ES-I3 (cell line): ENCODE measurements at regions not wholly inside any gene's neighbourhood (a gene's known extent, or its start where the extent isn't known, plus 50 kb on each side); places are given as distances from the start of the nearest gene placed in this dataset.

ENCODE experiments used
- H3K36me3 ChIP-seq: 2 replicates; pipeline ENCODE4 v1.6.1; 2013; ENCODE audit warnings: mild to moderate bottlenecking, low read length, control low read depth, moderate library complexity; ENCODE audit not compliant: insufficient read depth
- H3K4me1 ChIP-seq: 2 replicates; pipeline ENCODE4 v1.6.1; 2013; ENCODE audit warnings: mild to moderate bottlenecking, control low read depth, low read length; ENCODE audit not compliant: insufficient read depth
- H3K9ac ChIP-seq: 2 replicates; pipeline ENCODE4 v1.6.1; 2013; ENCODE audit warnings: low read depth, mild to moderate bottlenecking, low read length, moderate library complexity
- H3K9me3 ChIP-seq: 2 replicates; pipeline ENCODE4 v1.6.1; 2013; ENCODE audit warnings: mild to moderate bottlenecking, low read length, moderate library complexity; ENCODE audit not compliant: control insufficient read depth, insufficient read depth

- Histone ChIP-seq H3K9ac (no peak overlapping the region), H3K9me3 (no peaks in the 10 kb centered on the region)
Measured at GRCh38 chr2:196479350-196479749, 160.2 kb upstream of the CCDC150 start.

GRCh38 chr2:196480653-196481323, 158.7 kb upstream of the CCDC150 start:
- no peaks in the 10 kb centered on the region for H3K4me1 ChIP-seq

More at GRCh38 chr2:196479350-196479749, 160.2 kb upstream of the CCDC150 start:
- Histone ChIP-seq H3K4me1 (no peaks in the 10 kb centered on the region), H3K36me3 (no peaks in the 10 kb centered on the region)

GRCh38 chr2:196481324-196481697, 158.2 kb upstream of the CCDC150 start:
- Histone ChIP-seq H3K36me3 (no peaks in the 10 kb centered on the region), H3K4me1 (peaks cover 3% of the 10 kb centered on the region; the same call in 1 of the 2 replicates), H3K9me3 (no peaks in the 10 kb centered on the region), H3K9ac (no peak overlapping the region)

More at GRCh38 chr2:196480653-196481323, 158.7 kb upstream of the CCDC150 start:
- no peaks in the 10 kb centered on the region for H3K36me3 ChIP-seq
- H3K9me3 ChIP-seq: no peaks in the 10 kb centered on the region
- no peak overlapping the region for H3K9ac ChIP-seq

GRCh38 chr2:196482119-196483065, 157.1 kb upstream of the CCDC150 start:
- Histone ChIP-seq H3K9me3 (no peaks in the 10 kb centered on the region), H3K9ac (no peak overlapping the region), H3K36me3 (no peaks in the 10 kb centered on the region), H3K4me1 (peaks cover 3% of the 10 kb centered on the region; the same call in 1 of the 2 replicates)

DNA sequence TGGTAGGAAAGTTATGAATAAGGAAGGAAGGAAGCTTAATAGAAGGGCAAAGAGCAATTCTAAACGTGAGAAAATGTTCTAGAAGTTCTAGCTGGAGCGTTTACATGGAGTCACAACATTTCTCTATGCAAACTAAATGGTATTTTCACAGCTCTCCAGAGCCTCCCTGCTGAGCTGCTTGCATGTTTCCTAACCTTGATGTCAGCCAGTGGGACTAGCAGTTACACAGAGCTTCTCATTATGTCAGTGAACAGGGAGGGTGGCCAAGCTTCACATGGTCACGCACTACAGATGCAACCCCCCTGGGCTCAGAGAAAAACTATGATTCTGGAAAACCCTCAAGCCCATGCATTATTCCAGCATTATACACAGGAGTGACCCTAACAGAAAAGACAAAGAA, 153.4 kb upstream of the CCDC150 start:
- H3K9me3 ChIP-seq: no peaks in the 10 kb centered on the region
- H3K9ac ChIP-seq: no peak overlapping the region
- peaks cover 3% of the 10 kb centered on the region; the same call in 1 of the 2 replicates for H3K4me1 ChIP-seq
- H3K36me3 ChIP-seq: no peaks in the 10 kb centered on the region

DNA sequence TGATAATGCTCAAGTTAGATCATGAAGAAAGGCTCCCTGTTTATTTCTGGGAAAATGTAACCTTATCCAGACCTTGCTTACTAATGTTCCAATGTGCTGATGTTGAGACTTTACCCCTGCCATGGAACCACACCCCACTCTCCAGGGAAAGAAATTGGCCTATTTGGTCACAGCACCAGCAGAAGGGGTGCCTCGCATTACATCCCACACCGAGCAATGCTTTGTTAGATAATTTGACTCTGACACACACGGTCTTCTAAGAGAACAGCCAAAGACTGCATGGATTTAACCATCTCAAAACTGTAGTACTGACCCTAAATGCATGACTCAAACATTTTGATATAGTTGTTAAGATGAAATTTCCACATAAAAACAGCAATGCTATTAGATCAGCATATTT, 152.1 kb upstream of the CCDC150 start:
- H3K9ac ChIP-seq: no peak overlapping the region

GRCh38 chr2:196489371-196489770, 150.1 kb upstream of the CCDC150 start:
- Histone ChIP-seq H3K4me1 (peaks cover 3% of the 10 kb centered on the region; the same call in 1 of the 2 replicates), H3K9ac (no peak overlapping the region), H3K9me3 (no peaks in the 10 kb centered on the region; the same call in 1 of the 2 replicates), H3K36me3 (no peaks in the 10 kb centered on the region)

More for the DNA sequence above, 152.1 kb upstream of the CCDC150 start:
- Histone ChIP-seq H3K9me3 (no peaks in the 10 kb centered on the region), H3K36me3 (no peaks in the 10 kb centered on the region), H3K4me1 (peaks cover 3% of the 10 kb centered on the region; the same call in 1 of the 2 replicates)

DNA sequence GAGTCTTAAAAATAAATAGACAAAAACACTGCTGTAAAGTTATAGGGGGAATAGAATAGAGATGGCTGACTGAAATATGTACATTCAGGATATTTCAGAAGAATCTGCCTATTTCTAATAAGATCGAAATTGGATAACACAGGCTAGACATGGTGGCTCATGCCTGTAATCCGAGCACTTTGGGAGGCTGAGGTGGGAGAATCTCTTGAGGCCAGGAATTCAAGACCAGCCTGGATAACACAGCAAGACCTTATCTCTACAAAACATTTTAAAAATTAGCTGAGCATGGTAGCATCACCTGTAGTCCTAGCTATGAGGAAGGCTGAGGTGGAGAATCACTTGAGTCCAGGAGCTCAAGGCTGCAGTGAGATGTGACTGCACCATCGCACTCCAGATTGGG, 146.6 kb upstream of the CCDC150 start:
- Histone ChIP-seq H3K9ac (no peak overlapping the region), H3K36me3 (no peaks in the 10 kb centered on the region), H3K4me1 (no peaks in the 10 kb centered on the region), H3K9me3 (no peaks in the 10 kb centered on the region; the same call in 1 of the 2 replicates)

DNA sequence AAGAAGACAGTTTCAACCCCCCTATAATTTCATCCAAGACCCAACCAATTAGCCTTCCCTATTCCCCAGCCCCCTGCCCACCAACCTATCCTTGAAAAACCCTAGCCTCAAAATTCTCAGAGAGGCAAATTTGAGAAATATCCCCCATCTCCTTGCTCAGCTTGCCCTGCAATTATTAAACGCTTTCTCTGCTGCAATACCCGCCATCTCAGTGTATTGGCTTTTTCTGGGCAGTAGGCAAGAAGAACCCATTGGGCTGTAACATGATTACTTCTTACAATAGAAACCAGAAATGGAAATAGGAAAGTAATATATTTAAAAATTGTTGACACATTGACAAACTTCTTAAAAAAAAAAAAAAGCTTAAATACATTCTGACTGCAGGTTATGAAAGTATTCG, 140.6 kb upstream of the CCDC150 start:
- H3K4me1 ChIP-seq: no peaks in the 10 kb centered on the region
- H3K36me3 ChIP-seq: no peaks in the 10 kb centered on the region
- H3K9me3 ChIP-seq: peaks cover 7% of the 10 kb centered on the region
- no peak overlapping the region for H3K9ac ChIP-seq

DNA sequence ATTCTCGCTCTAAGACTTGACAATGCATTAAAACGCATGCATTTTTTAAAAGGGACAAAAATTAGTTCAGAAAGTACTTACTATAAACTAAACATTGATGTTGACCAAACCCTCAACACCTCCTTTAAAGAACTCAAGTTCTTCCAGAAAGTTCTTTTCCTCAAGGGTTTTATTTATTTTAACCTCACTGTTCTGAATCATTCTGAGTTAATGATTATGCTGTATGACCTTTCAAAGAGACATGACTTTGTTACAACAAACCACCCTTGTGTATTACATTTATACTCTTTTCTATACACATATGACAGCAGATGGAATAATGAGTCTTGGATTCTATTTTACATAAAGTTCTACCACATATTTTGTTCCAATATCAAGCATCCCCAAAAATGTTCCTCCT, 139.8 kb upstream of the CCDC150 start:
- Histone ChIP-seq H3K9me3 (peaks cover 7% of the 10 kb centered on the region), H3K4me1 (no peaks in the 10 kb centered on the region), H3K36me3 (no peaks in the 10 kb centered on the region), H3K9ac (no peak overlapping the region)

DNA sequence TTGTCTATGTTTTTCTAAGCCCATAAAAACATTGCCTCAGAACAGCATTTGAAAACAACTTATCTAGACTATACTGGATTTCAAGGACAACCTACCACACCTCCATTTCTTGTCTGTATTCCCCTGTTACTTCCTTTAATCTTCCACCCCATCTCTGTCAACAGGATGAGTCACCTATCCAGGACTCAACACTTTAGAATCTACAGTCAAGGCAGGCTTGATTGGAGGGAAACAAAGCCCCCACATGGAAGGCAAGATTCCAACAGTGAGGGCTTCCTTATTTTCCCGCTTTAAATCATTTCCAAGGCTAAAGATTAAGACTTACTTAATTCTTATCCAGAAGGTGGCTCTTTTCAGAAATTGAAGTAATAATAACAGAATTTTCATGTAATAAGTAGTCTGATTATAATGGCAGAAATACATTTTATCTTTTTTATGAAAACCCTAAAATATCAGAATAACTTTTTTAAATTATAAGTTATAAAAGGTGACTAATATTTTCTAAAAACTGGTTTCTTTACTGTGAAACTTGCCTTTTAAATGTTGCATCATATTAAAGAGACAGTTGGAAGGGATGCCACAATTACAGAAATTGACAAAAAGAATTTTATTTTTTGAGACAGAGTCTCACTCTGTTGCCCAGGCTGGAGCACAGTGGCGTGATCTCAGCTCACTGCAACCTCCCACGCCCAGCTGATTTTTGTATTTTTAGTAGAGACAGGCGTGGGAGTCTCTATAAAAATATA, 138.7 kb upstream of the CCDC150 start:
- Histone ChIP-seq H3K9ac (no peak overlapping the region), H3K36me3 (no peaks in the 10 kb centered on the region), H3K4me1 (no peaks in the 10 kb centered on the region), H3K9me3 (peaks cover 7% of the 10 kb centered on the region)

DNA sequence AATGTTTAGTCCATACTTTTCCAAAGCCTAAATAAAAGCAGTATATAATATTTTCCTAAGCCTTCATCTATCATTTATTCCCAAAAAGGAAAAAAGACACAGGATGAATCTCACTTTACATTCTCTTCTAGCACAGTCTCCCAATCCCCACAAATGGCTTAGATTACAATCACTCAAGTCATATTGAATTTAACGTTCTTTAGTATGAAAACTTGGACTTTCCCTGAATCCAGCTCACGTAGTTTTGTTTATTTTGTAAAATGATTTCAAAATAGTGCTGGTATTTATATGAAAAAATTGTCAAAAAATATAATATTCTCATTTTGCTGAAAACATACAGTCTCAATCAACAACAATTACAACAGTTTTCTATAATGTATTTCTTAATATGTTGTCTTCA, 137.7 kb upstream of the CCDC150 start:
- no peaks in the 10 kb centered on the region for H3K36me3 ChIP-seq

DNA sequence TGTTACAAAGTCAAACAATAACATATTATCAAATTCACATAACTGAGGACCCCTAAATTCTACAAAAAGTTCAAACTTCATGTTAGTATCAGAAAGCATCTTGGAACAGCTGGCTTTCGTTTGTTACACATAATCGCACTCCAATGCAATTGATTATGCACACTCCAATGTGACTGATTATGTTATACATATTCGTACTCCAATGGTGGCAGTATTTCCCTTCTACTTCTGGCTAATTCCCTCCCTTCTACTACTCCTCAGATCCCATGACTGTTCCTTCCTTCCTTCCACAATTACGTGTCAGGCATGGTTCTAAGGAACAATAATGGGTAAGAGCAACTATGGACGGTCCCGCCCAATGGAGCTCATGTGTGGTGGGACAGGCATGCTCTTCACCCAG, 137.1 kb upstream of the CCDC150 start:
- H3K36me3 ChIP-seq: no peaks in the 10 kb centered on the region
- peaks cover 7% of the 10 kb centered on the region for H3K9me3 ChIP-seq
- no peak overlapping the region for H3K9ac ChIP-seq
- H3K4me1 ChIP-seq: no peaks in the 10 kb centered on the region

More for the DNA sequence above, 137.7 kb upstream of the CCDC150 start:
- Histone ChIP-seq H3K9me3 (peaks cover 7% of the 10 kb centered on the region), H3K9ac (no peak overlapping the region), H3K4me1 (no peaks in the 10 kb centered on the region)

DNA sequence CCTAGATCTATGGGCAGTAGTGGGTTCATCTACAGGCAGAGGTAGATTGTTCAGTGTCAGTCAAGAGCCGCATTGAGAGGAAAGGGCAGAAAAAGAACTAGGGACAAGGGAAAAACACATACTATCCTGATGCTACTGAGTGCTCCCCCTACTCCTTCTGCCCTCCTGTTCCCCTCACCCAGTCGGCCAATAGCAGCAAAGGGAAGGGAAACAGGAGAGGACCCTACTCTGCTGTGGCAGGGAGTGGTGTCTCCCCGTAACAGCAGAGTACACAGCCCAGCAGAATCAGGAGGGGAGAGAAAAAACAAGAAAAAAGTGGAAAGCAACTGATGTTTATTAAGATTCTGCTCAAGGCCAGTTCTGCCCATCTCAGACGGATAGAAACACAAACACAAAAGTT, 136.1 kb upstream of the CCDC150 start:
- no peaks in the 10 kb centered on the region for H3K4me1 ChIP-seq
- H3K9me3 ChIP-seq: peaks cover 7% of the 10 kb centered on the region
- H3K9ac ChIP-seq: no peak overlapping the region
- H3K36me3 ChIP-seq: no peaks in the 10 kb centered on the region
